Thoracic aorta (tissue), 2 donors: ENCODE measurements at regions not wholly inside any gene's neighbourhood (a gene's known extent, or its start where the extent isn't known, plus 50 kb on each side); places are given as distances from the start of the nearest gene placed in this dataset.
"Not testable (repeated sequence)": the region's sequence is repeated elsewhere in the genome, so short reads cannot be mapped to it uniquely, and the experiment has no call there.

Experiments used
- ATAC-seq: fragments of 150-250 bp; one replicate; pipeline ENCODE4 v1.8.0; 2017; ENCODE audit warnings: low read depth; ENCODE audit not compliant: insufficient number of reproducible peaks, low FRiP score
- DNase-seq: peaks from one replicate; pipeline ENCODE4 v3.0.0-alpha.2; 2020; ENCODE audit warnings: low spot score
- H3K27ac ChIP-seq, 2 donors: fragments of 200-600 bp; sonication (generic); 1 replicate in 1 of 2; 2 replicates in 1 of 2; pipeline ENCODE4 v1.5.1; 2016; ENCODE audit warnings: mild to moderate bottlenecking in 2 of 2, moderate library complexity in 2 of 2
- H3K27me3 ChIP-seq: fragments of 200-600 bp; sonication (generic); replicated peaks from 2 replicates; pipeline ENCODE4 v1.6.0; 2016; ENCODE audit warnings: mild to moderate bottlenecking; ENCODE audit not compliant: insufficient read depth
- H3K36me3 ChIP-seq: fragments of 200-600 bp; sonication (generic); one replicate; pipeline ENCODE4 v1.5.1; 2016
- H3K4me1 ChIP-seq, 2 donors: fragments of 200-600 bp; sonication (generic); 1 replicate in 1 of 2; 2 replicates in 1 of 2; pipeline versions ENCODE4 v1.5.1 to v1.6.0; 2016; ENCODE audit warnings: low read depth in 2 of 2, mild to moderate bottlenecking in 1 of 2; ENCODE audit not compliant: control insufficient read depth in 1 of 2
- H3K4me3 ChIP-seq: fragments of 200-600 bp; sonication (generic); 2 replicates; pipeline ENCODE4 v1.5.1; 2016; ENCODE audit warnings: mild to moderate bottlenecking
- H3K9me3 ChIP-seq: fragments of 200-600 bp; sonication (generic); 2 replicates; pipeline ENCODE4 v1.5.1; 2016
- CTCF ChIP-seq: fragments of 200-600 bp; sonication (generic); IDR thresholded peaks from one replicate; pipeline ENCODE4 v1.5.1; 2019; ENCODE audit warnings: antibody characterized with exemption

- no peak for ATAC-seq
- no peaks in the 10 kb centered on the region for H3K4me1 ChIP-seq
Measured at GRCh38 chr18:28438381-28438780, 261.5 kb upstream of the CDH2 start.

GRCh38 chr18:28432339-28432738 lies 255.4 kb upstream of the CDH2 start:
- DNase-seq (no peak), ATAC-seq (no peak)
- H3K36me3 ChIP-seq: no peaks in the 10 kb centered on the region
- H3K27ac ChIP-seq: no peak overlapping the region
- no peak for TF ChIP-seq CTCF
- no peak overlapping the region for H3K4me3 ChIP-seq
- no peaks in the 10 kb centered on the region for H3K9me3 ChIP-seq
- H3K4me1 ChIP-seq: no peaks in the 10 kb centered on the region
- no peaks in the 10 kb centered on the region for H3K27me3 ChIP-seq

More at GRCh38 chr18:28438381-28438780, 261.5 kb upstream of the CDH2 start:
- Histone ChIP-seq H3K9me3 (peaks cover 3% of the 10 kb centered on the region), H3K4me3 (no peak overlapping the region), H3K27me3 (no peaks in the 10 kb centered on the region), H3K36me3 (no peaks in the 10 kb centered on the region), H3K27ac (no peak overlapping the region)
- DNase-seq: no peak
- no peak for TF ChIP-seq CTCF

- no peak for TF ChIP-seq CTCF
- Histone ChIP-seq H3K9me3 (no peaks in the 10 kb centered on the region), H3K27ac (no peak overlapping the region), H3K4me1 (no peaks in the 10 kb centered on the region), H3K27me3 (no peaks in the 10 kb centered on the region), H3K36me3 (no peaks in the 10 kb centered on the region), H3K4me3 (no peak overlapping the region)
- no peak for ATAC-seq
- DNase-seq: no peak
Measured at GRCh38 chr18:28425886-28426285, 249.0 kb upstream of the CDH2 start.

- DNase-seq (no peak), ATAC-seq (no peak)
- Histone ChIP-seq H3K4me1 (no peaks in the 10 kb centered on the region), H3K4me3 (no peak overlapping the region), H3K36me3 (no peaks in the 10 kb centered on the region), H3K27me3 (no peaks in the 10 kb centered on the region), H3K9me3 (no peaks in the 10 kb centered on the region), H3K27ac (no peak overlapping the region)
- no peak for TF ChIP-seq CTCF
Measured at GRCh38 chr18:28422577-28422976, 245.6 kb upstream of the CDH2 start.

- not testable (repeated sequence) for H3K27me3 ChIP-seq, H3K36me3 ChIP-seq, H3K27ac ChIP-seq, ATAC-seq, H3K4me1 ChIP-seq, H3K9me3 ChIP-seq, DNase-seq, H3K4me3 ChIP-seq
Measured at GRCh38 chr18:28421950-28422349, 245.0 kb upstream of the CDH2 start.

- Histone ChIP-seq H3K36me3 (no peaks in the 10 kb centered on the region), H3K4me1 (no peaks in the 10 kb centered on the region), H3K4me3 (no peak overlapping the region), H3K9me3 (no peaks in the 10 kb centered on the region), H3K27me3 (no peaks in the 10 kb centered on the region), H3K27ac (no peak overlapping the region)
- DNase-seq: no peak
- no peak for TF ChIP-seq CTCF
- ATAC-seq: no peak
Measured at GRCh38 chr18:28412521-28412920, 235.6 kb upstream of the CDH2 start.
